ENCODE measurements at regions not wholly inside any gene's neighbourhood (a gene's known extent, or its start where the extent isn't known, plus 50 kb on each side); places are given as distances from the start of the nearest gene placed in this dataset.

- H3K4me1 ChIP-seq (ENCODE audit: control insufficient read depth, insufficient read depth, low read length): no peaks in the 10 kb centered on the region
- H3K27ac ChIP-seq (ENCODE audit: extremely low read depth, low read depth, low read length): no peak overlapping the region
- no peaks in the 10 kb centered on the region for H3K36me3 ChIP-seq (ENCODE audit: control insufficient read depth in 2 of 2, insufficient read depth in 1 of 2, low read length in 2 of 2)
- no peak overlapping the region for H3K4me3 ChIP-seq (ENCODE audit: low read depth, low read length)
- CTCF ChIA-PET: no interaction called here
- TF ChIP-seq KLF17 (tag by site-specific recombination; IDR thresholded peaks at IDR 0.05) (no peak), ZNF221 (tag by site-specific recombination; IDR thresholded peaks at IDR 0.05; ENCODE audit: borderline replicate concordance) (no peak), ZSCAN16 (tag by site-specific recombination; IDR thresholded peaks at IDR 0.05) (no peak), ZNF623 (tag by site-specific recombination; IDR thresholded peaks at IDR 0.05) (no peak), ZNF248 (tag by site-specific recombination; IDR thresholded peaks at IDR 0.05) (no peak), ZNF558 (tag by site-specific recombination; IDR thresholded peaks at IDR 0.05) (no peak), ZNF214 (tag by site-specific recombination; IDR thresholded peaks at IDR 0.05; ENCODE audit: borderline replicate concordance) (no peak), GLIS1 (tag by site-specific recombination; IDR thresholded peaks at IDR 0.05) (no peak), ZNF19 (tag by site-specific recombination; IDR thresholded peaks at IDR 0.05; ENCODE audit: low read depth) (no peak), ZNF514 (tag by site-specific recombination; IDR thresholded peaks at IDR 0.05) (no peak), SP7 (tag by site-specific recombination; IDR thresholded peaks at IDR 0.05) (no peak)
- no peaks in the 10 kb centered on the region for H3K9me3 ChIP-seq (ENCODE audit: control insufficient read depth, insufficient read depth, low read depth, low read length)
- POLR2A ChIA-PET: no interaction called here
Measured at GRCh38 chr20:6496874-6497273, 270.6 kb upstream of the BMP2 start.

- no peaks in the 10 kb centered on the region for H3K36me3 ChIP-seq (ENCODE audit: control insufficient read depth in 2 of 2, insufficient read depth in 1 of 2, low read length in 2 of 2)
- TF ChIP-seq SETDB1 (IDR thresholded peaks at IDR 0.05; ENCODE audit: insufficient read length, low read length) (no peak), BCL11A (tag by site-specific recombination; IDR thresholded peaks at IDR 0.05; ENCODE audit: low read depth) (no peak), ZNF610 (tag by site-specific recombination; IDR thresholded peaks at IDR 0.05; ENCODE audit: borderline replicate concordance) (no peak), PBX3 (CRISPR knock-in tag; IDR thresholded peaks at IDR 0.05) (no peak), ZNF791 (tag by site-specific recombination; IDR thresholded peaks at IDR 0.05) (no peak), BCL11B (tag by site-specific recombination; IDR thresholded peaks at IDR 0.05; ENCODE audit: low read depth) (no peak), SP2 (tag by site-specific recombination; IDR thresholded peaks at IDR 0.05) (no peak)
- no peak overlapping the region for H3K27ac ChIP-seq (ENCODE audit: extremely low read depth, low read depth, low read length)
- no peaks in the 10 kb centered on the region for H3K4me1 ChIP-seq (ENCODE audit: control insufficient read depth, insufficient read depth, low read length)
- H3K9me3 ChIP-seq (ENCODE audit: control insufficient read depth, insufficient read depth, low read depth, low read length): no peaks in the 10 kb centered on the region
- CTCF ChIA-PET: interaction anchor here (0.8 kb wide), 1 partner anchor 87 kb away, joined by 3 read pairs; no protein-coding TSS in a partner anchor
- no peak overlapping the region for H3K4me3 ChIP-seq (ENCODE audit: low read depth, low read length)
- POLR2A ChIA-PET: no interaction called here
Measured at GRCh38 chr20:6495907-6496306, 271.6 kb upstream of the BMP2 start.

- H3K4me1 ChIP-seq (ENCODE audit: control insufficient read depth, insufficient read depth, low read length): no peaks in the 10 kb centered on the region
- H3K9me3 ChIP-seq (ENCODE audit: control insufficient read depth, insufficient read depth, low read depth, low read length): no peaks in the 10 kb centered on the region
- POLR2A ChIA-PET: no interaction called here
- H3K4me3 ChIP-seq (ENCODE audit: low read depth, low read length): no peak overlapping the region
- H3K36me3 ChIP-seq (ENCODE audit: control insufficient read depth in 2 of 2, insufficient read depth in 1 of 2, low read length in 2 of 2): no peaks in the 10 kb centered on the region
- H3K27ac ChIP-seq (ENCODE audit: extremely low read depth, low read depth, low read length): no peak overlapping the region
- TF ChIP-seq ZNF791 (tag by site-specific recombination; IDR thresholded peaks at IDR 0.05): no peak
- no peak for TF ChIP-seq HOXC10 (CRISPR knock-in tag; IDR thresholded peaks at IDR 0.05)
- no peak for TF ChIP-seq ZBTB20 (tag by site-specific recombination; IDR thresholded peaks at IDR 0.05)
- no peak for TF ChIP-seq ZNF830 (tag by site-specific recombination; IDR thresholded peaks at IDR 0.05; ENCODE audit: low read depth)
- CTCF ChIA-PET: interaction anchor here (0.6 kb wide), 1 partner anchor 1367 kb away, joined by 6 read pairs; no protein-coding TSS in a partner anchor
Measured at GRCh38 chr20:6492271-6493055, 275.0 kb upstream of the BMP2 start.
